Type B pancreatic cell (in vitro differentiated cells): ENCODE measurements at regions not wholly inside any gene's neighbourhood (a gene's known extent, or its start where the extent isn't known, plus 50 kb on each side); places are given as distances from the start of the nearest gene placed in this dataset.
A peak's percentile ranks its signal among the peaks of the same experiment; 100 is the strongest.

Source experiments
- DNase-seq: peaks from one replicate; pipeline ENCODE4 v3.0.0; 2021; ENCODE audit warnings: mixed read lengths; ENCODE audit not compliant: unreplicated experiment; ENCODE audit errors: extremely low spot score
- H3K27ac Mint-ChIP-seq: 2 replicates; pipeline ENCODE4 v1.8.0; 2021; ENCODE audit warnings: mild to moderate bottlenecking, mixed read lengths
- H3K27me3 Mint-ChIP-seq: 2 replicates; pipeline ENCODE4 v1.8.0; 2021; ENCODE audit warnings: mixed read lengths
- H3K36me3 Mint-ChIP-seq: 2 replicates; pipeline ENCODE4 v1.8.0; 2021; ENCODE audit warnings: mixed read lengths
- H3K4me1 Mint-ChIP-seq: one replicate; pipeline ENCODE4 v1.8.0; 2021; ENCODE audit warnings: mixed read lengths; ENCODE audit not compliant: unreplicated experiment
- H3K4me3 Mint-ChIP-seq: 2 replicates; pipeline ENCODE4 v1.8.0; 2021; ENCODE audit warnings: mild to moderate bottlenecking, mixed read lengths
- H3K9me3 Mint-ChIP-seq: 2 replicates; pipeline ENCODE4 v1.8.0; 2021; ENCODE audit warnings: mixed read lengths
- CTCF ChIP-seq: fragments of 200-600 bp; sonication (generic); conservative IDR thresholded peaks from 2 replicates; pipeline ENCODE4 v1.5.0; 2021; ENCODE audit warnings: antibody characterized with exemption, mild to moderate bottlenecking

- Mint-ChIP-seq H3K4me1 (peaks cover 10% of the 10 kb centered on the region), H3K36me3 (no peaks in the 10 kb centered on the region), H3K27me3 (no peaks in the 10 kb centered on the region), H3K27ac (no peak overlapping the region), H3K9me3 (no peaks in the 10 kb centered on the region), H3K4me3 (no peak overlapping the region)
- TF ChIP-seq CTCF = no peak
- no peak for DNase-seq
Observed at GRCh38 chr12:75936515-75937440, 94.8 kb downstream of the PHLDA1 start.

- Mint-ChIP-seq H3K4me1 (peaks cover 15% of the 10 kb centered on the region), H3K27ac (peak overlapping the region; percentile 65), H3K36me3 (no peaks in the 10 kb centered on the region), H3K27me3 (no peaks in the 10 kb centered on the region), H3K4me3 (peak overlapping the region; percentile 16), H3K9me3 (no peaks in the 10 kb centered on the region)
- TF ChIP-seq CTCF = no peak
- DNase-seq = no peak
Observed at GRCh38 chr12:75935539-75936242, 95.9 kb downstream of the PHLDA1 start.

- H3K9me3 Mint-ChIP-seq = no peaks in the 10 kb centered on the region
- H3K36me3 Mint-ChIP-seq = no peaks in the 10 kb centered on the region
- TF ChIP-seq CTCF = no peak
- H3K27ac Mint-ChIP-seq = no peak overlapping the region
- peaks cover 16% of the 10 kb centered on the region for H3K4me1 Mint-ChIP-seq
- H3K27me3 Mint-ChIP-seq = no peaks in the 10 kb centered on the region
- no peak overlapping the region for H3K4me3 Mint-ChIP-seq
- DNase-seq = no peak
Observed at GRCh38 chr12:75933101-75933500, 98.5 kb downstream of the PHLDA1 start.

GRCh38 chr12:75932241-75932640, 99.3 kb downstream of the PHLDA1 start:
- Mint-ChIP-seq H3K27me3 (no peaks in the 10 kb centered on the region), H3K4me3 (no peak overlapping the region), H3K36me3 (no peaks in the 10 kb centered on the region), H3K4me1 (peaks cover 16% of the 10 kb centered on the region), H3K9me3 (peaks cover 7% of the 10 kb centered on the region), H3K27ac (no peak overlapping the region)
- TF ChIP-seq CTCF = no peak
- DNase-seq = no peak

GRCh38 chr12:75923964-75924666, 107.5 kb downstream of the PHLDA1 start:
- TF ChIP-seq CTCF = no peak
- no peak for DNase-seq
- no peaks in the 10 kb centered on the region for H3K27me3 Mint-ChIP-seq
- peaks cover 8% of the 10 kb centered on the region for H3K4me1 Mint-ChIP-seq
- no peak overlapping the region for H3K27ac Mint-ChIP-seq
- H3K9me3 Mint-ChIP-seq = peaks cover 12% of the 10 kb centered on the region
- no peak overlapping the region for H3K4me3 Mint-ChIP-seq
- no peaks in the 10 kb centered on the region for H3K36me3 Mint-ChIP-seq
